NCI-H2227 treated with DMSO at 0.1 percent for 48 hours (cell line): ENCODE measurements at regions not wholly inside any gene's neighbourhood (a gene's known extent, or its start where the extent isn't known, plus 50 kb on each side); places are given as distances from the start of the nearest gene placed in this dataset.

Source experiments
- DNase-seq: peaks from one replicate; lab custom pipeline; 2025; lab: John Stamatoyannopoulos, UW

DNA sequence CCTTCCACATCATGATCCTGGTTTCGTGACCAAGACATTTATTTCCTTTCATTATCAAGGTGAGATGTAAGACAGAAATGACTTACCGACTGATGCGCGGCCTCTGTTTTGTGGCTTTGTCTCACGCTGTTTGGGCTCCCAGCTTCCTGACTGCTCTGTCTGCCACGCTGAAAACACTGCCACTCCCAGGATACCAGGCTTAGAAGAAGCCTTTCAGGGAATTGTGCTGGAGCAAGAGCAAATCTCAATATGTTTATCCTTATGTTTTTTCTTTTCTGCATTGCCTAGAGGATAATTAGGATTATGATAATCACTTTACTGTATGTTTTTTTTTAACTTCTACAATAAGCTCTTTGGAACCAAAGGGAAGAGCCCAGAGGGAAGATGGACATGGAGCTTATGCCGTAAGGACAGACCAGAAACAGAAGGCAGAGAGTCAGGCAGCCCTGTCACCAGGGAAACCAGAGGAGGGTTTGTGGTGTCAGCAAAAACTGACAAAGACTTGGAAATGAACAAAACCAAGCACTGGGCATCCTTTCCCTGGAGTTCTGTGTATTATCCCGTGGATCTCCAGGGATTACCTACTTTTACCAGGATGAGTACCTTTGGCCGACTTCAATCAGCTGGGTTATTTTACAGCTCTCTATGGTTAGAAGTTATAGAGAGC, 68.2 kb upstream of the ISX start:
- DNase-seq = no peak

DNA sequence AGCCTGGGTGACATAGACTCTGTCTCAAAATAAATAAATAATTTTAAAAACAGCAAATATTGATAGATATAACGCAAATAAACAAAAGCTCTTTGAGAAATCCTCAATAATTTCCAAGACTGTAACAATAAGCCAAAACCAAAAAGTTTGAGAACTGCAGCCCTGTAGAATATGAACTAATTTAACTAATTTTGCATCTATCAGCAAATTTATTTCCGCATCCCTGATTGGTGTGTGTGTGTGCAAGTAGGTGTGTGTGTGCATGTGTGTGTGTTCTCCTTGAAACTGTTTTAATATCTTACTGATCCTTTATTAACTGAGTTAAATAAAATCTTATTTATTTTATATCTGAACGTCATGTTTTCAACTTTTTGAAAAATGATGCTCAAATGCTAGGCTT, 67.0 kb upstream of the ISX start:
- DNase-seq = no peak

DNA sequence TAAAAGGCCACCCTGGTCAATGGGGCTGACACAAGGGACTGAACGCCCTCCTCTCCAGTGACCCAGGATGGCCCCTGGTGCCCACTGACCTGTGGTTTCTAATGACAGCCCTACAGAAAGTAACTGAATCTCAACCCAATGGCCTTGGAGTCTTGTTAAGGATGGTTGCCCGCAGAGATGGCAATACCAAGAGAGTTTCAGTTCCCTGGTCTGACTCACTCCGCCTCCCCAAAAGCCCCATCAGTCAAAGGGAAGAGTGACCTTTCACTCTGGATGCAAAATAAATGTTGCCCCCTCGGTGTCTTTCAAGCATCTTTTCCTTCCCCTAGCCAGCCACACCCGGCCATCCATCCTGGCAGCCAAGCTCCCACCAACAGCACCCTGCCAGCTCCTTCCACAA, 57.7 kb upstream of the ISX start:
- no peak for DNase-seq

DNA sequence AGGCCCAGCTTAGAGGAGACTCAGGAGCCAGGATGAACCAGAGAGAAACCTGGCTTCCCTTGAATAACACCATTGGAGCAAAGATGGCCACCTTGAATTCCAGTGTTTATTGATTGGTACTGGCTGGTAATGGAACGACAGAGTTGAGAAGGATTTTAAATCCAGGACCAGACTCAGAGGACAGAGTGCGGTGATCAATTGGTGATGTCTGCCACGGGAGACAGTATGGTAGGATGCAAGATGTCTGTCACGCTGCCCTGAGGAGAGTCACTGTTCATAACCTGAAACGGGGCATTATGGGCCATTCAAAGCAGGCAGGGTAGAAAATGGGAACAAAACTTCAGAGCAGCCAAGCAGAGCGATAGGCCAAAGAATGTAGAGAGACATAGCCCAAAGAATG, 55.4 kb upstream of the ISX start:
- no peak for DNase-seq

DNA sequence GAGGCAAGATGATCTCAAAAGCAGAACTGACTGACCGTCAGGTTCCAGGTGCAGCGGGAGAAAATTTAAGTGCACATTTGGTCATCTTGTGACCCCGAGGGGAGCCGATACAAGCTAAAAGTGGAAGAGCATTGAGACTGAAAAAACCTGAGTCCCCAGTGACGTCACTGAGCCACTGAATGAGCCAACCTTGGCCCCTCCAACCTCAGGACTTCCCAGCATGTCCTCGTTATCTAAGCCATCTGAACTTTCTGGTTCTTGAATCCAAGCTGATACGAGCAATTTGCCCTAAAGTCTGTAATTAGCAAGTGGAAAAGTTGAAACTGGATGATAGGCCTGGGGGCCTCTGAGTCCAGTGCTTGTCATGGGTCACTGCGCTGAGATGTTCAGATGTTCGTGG, 51.1 kb upstream of the ISX start:
- no peak for DNase-seq
